Gastroesophageal sphincter (tissue), 3 donors: ENCODE measurements at regions not wholly inside any gene's neighbourhood (a gene's known extent, or its start where the extent isn't known, plus 50 kb on each side); places are given as distances from the start of the nearest gene placed in this dataset.

Source experiments
- CTCF ChIP-seq, 4 experiments: fragments of 200-600 bp in 2 of 4; fragments of 450-650 bp in 2 of 4; sonication (generic) in 1 of 4; IDR thresholded peaks; one replicate each; pipeline ENCODE4 v1.5.1; 2017 to 2019; ENCODE audit warnings: antibody characterized with exemption in 4 of 4, mild to moderate bottlenecking in 2 of 4, moderate library complexity in 2 of 4
- POLR2AphosphoS5 ChIP-seq: sonication (generic); formaldehyde crosslinking; IDR thresholded peaks from one replicate; pipeline ENCODE4 v1.6.1; 2017; ENCODE audit warnings: antibody characterized with exemption

GRCh38 chr18:26702086-26702485, 153.7 kb upstream of the KCTD1 start:
- no peak for TF ChIP-seq CTCF (IDR thresholded peaks at IDR 0.05)
- no peak for TF ChIP-seq POLR2AphosphoS5
